Neural cell (in vitro differentiated cells): ENCODE measurements at regions not wholly inside any gene's neighbourhood (a gene's known extent, or its start where the extent isn't known, plus 50 kb on each side); places are given as distances from the start of the nearest gene placed in this dataset.

ENCODE experiments used
- H2AFZ ChIP-seq: fragments of 200-600, 300-800 bp; sonication (generic), shearing (Covaris generic); 2 replicates; pipeline ENCODE4 v1.6.0; 2014; ENCODE audit warnings: low read depth, mild to moderate bottlenecking, antibody characterized with exemption, low read length, moderate library complexity
- H3F3A ChIP-seq: fragments of 200-600 bp; shearing (Covaris generic); 2 replicates; pipeline ENCODE4 v1.6.1; 2016; ENCODE audit warnings: mild to moderate bottlenecking, moderate library complexity, mixed read lengths, antibody characterized with exemption, low read length; ENCODE audit not compliant: insufficient read depth, poor library complexity, severe bottlenecking
- H3K27ac ChIP-seq: fragments of 200-600, 300-800 bp; sonication (generic), shearing (Covaris generic); 2 replicates; pipeline ENCODE4 v1.5.1; 2014; ENCODE audit warnings: mild to moderate bottlenecking, low read length, moderate library complexity
- H3K27me3 ChIP-seq: fragments of 300-800, 200-600 bp; sonication (generic), shearing (Covaris generic); 2 replicates; pipeline ENCODE4 v1.6.0; 2014; ENCODE audit warnings: mild to moderate bottlenecking, low read depth, low read length, moderate library complexity; ENCODE audit not compliant: insufficient read depth
- H3K36me3 ChIP-seq: fragments of 300-800, 200-600 bp; sonication (generic), shearing (Covaris generic); 2 replicates; pipeline ENCODE4 v1.5.1; 2014; ENCODE audit warnings: mild to moderate bottlenecking, antibody characterized with exemption, low read length, moderate library complexity; ENCODE audit not compliant: insufficient read depth
- H3K4me2 ChIP-seq: fragments of 300-800, 200-600 bp; sonication (generic), shearing (Covaris generic); 2 replicates; pipeline ENCODE4 v1.6.0; 2014; ENCODE audit warnings: mild to moderate bottlenecking, low read length
- H3K4me3 ChIP-seq: fragments of 300-800, 200-600 bp; sonication (generic), shearing (Covaris generic); 2 replicates; pipeline ENCODE4 v1.5.1; 2014; ENCODE audit warnings: mild to moderate bottlenecking, low read length, moderate library complexity
- H3K79me2 ChIP-seq: fragments of 200-600 bp; shearing (Covaris generic); replicated peaks from 2 replicates; pipeline ENCODE4 v1.6.0; 2014; ENCODE audit warnings: mild to moderate bottlenecking, low read length, moderate library complexity; ENCODE audit not compliant: insufficient read depth
- H3K9ac ChIP-seq: fragments of 300-800, 200-600 bp; sonication (generic), shearing (Covaris generic); 2 replicates; pipeline ENCODE4 v1.6.1; 2016; ENCODE audit warnings: mild to moderate bottlenecking, low read length, mixed read lengths
- H3K9me2 ChIP-seq: fragments of 200-600 bp; shearing (Covaris generic); 2 replicates; pipeline ENCODE4 v1.6.1; 2016; ENCODE audit warnings: mild to moderate bottlenecking, low read length, mixed read lengths; ENCODE audit not compliant: insufficient read depth
- H3K9me3 ChIP-seq: fragments of 200-600, 300-800 bp; sonication (generic), shearing (Covaris generic); 2 replicates; pipeline ENCODE4 v1.6.1; 2016; ENCODE audit warnings: mild to moderate bottlenecking, mixed run types, low read length, moderate library complexity, mixed read lengths
- H4K20me1 ChIP-seq: fragments of 200-600 bp; shearing (Covaris generic); 2 replicates; pipeline ENCODE4 v1.6.1; 2016; ENCODE audit warnings: mild to moderate bottlenecking, mixed run types; ENCODE audit not compliant: insufficient read depth
- CTCF ChIP-seq: fragments of 450-650 bp; IDR thresholded peaks from 2 replicates; pipeline ENCODE4 v1.5.1; 2014; ENCODE audit warnings: antibody characterized with exemption, mild to moderate bottlenecking, moderate library complexity; ENCODE audit not compliant: poor library complexity, severe bottlenecking
- EP300 ChIP-seq: fragments of 450-650 bp; conservative IDR thresholded peaks from 2 replicates; pipeline ENCODE4 v1.6.1; 2014; ENCODE audit warnings: antibody characterized with exemption, mild to moderate bottlenecking, moderate library complexity; ENCODE audit not compliant: poor library complexity, severe bottlenecking
- EZH2 ChIP-seq: fragments of 200-600, 300-800 bp; shearing (Covaris generic), sonication (generic); IDR thresholded peaks from 2 replicates; pipeline ENCODE4 v1.6.1; 2014; ENCODE audit warnings: antibody characterized with exemption, low read length, borderline replicate concordance, mild to moderate bottlenecking; ENCODE audit not compliant: insufficient read depth, poor library complexity, severe bottlenecking
- MXI1 ChIP-seq: fragments of 450-650 bp; conservative IDR thresholded peaks from 2 replicates; pipeline ENCODE4 v1.6.1; 2014; ENCODE audit warnings: antibody characterized with exemption, mild to moderate bottlenecking; ENCODE audit not compliant: poor library complexity, severe bottlenecking
- POLR2AphosphoS5 ChIP-seq: IDR thresholded peaks from 2 replicates; pipeline ENCODE4 v1.6.1; 2012
- RAD21 ChIP-seq: fragments of 450-650 bp; conservative IDR thresholded peaks from 2 replicates; pipeline ENCODE4 v1.6.1; 2014; ENCODE audit warnings: antibody characterized with exemption, mild to moderate bottlenecking, moderate library complexity
- REST ChIP-seq: IDR thresholded peaks from 2 replicates; pipeline ENCODE4 v1.6.1; 2012; ENCODE audit warnings: borderline replicate concordance
- SMC3 ChIP-seq: fragments of 450-650 bp; conservative IDR thresholded peaks from 2 replicates; pipeline ENCODE4 v1.6.1; 2014; ENCODE audit warnings: antibody characterized with exemption, mild to moderate bottlenecking, moderate library complexity; ENCODE audit not compliant: poor library complexity
- TAF1 ChIP-seq: IDR thresholded peaks from 2 replicates; pipeline ENCODE4 v1.6.1; 2012; ENCODE audit warnings: low read depth

- no peaks in the 10 kb centered on the region for H3K79me2 ChIP-seq
- no peaks in the 10 kb centered on the region for H3K9me3 ChIP-seq
- no peaks in the 10 kb centered on the region for H3K9me2 ChIP-seq
- no peak overlapping the region for H2AFZ ChIP-seq
- H3K4me2 ChIP-seq, result no peak overlapping the region
- H3F3A ChIP-seq, result no peaks in the 10 kb centered on the region
- no peak overlapping the region for H3K9ac ChIP-seq
- no peak overlapping the region for H3K27ac ChIP-seq
- H3K4me3 ChIP-seq, result no peak overlapping the region
- H3K36me3 ChIP-seq, result no peaks in the 10 kb centered on the region
- H3K27me3 ChIP-seq, result no peaks in the 10 kb centered on the region
- H4K20me1 ChIP-seq, result no peaks in the 10 kb centered on the region
- TF ChIP-seq TAF1 (no peak), RAD21 (no peak), SMC3 (no peak)
Observed at GRCh38 chr2:41905597-41906337, 142.1 kb upstream of the PKDCC start.

GRCh38 chr2:41906338-41906725 lies 141.5 kb upstream of the PKDCC start:
- H3K27ac ChIP-seq, result no peak overlapping the region
- H3F3A ChIP-seq, result no peaks in the 10 kb centered on the region
- H2AFZ ChIP-seq, result no peak overlapping the region
- TF ChIP-seq EP300, result no peak
- TF ChIP-seq POLR2AphosphoS5, result no peak
- TF ChIP-seq TAF1, result no peak
- no peak for TF ChIP-seq CTCF
- TF ChIP-seq SMC3, result no peak
- no peak for TF ChIP-seq RAD21
- no peak for TF ChIP-seq EZH2
- TF ChIP-seq REST, result no peak
- no peak for TF ChIP-seq MXI1
- H3K9ac ChIP-seq, result no peak overlapping the region
- no peaks in the 10 kb centered on the region for H3K9me2 ChIP-seq
- H3K27me3 ChIP-seq, result no peaks in the 10 kb centered on the region
- no peaks in the 10 kb centered on the region for H3K79me2 ChIP-seq
- H3K4me2 ChIP-seq, result no peak overlapping the region
- H4K20me1 ChIP-seq, result no peaks in the 10 kb centered on the region
- no peak overlapping the region for H3K4me3 ChIP-seq
- no peaks in the 10 kb centered on the region for H3K9me3 ChIP-seq
- no peaks in the 10 kb centered on the region for H3K36me3 ChIP-seq
